GM06990 (cell line): ENCODE measurements at regions not wholly inside any gene's neighbourhood (a gene's known extent, or its start where the extent isn't known, plus 50 kb on each side); places are given as distances from the start of the nearest gene placed in this dataset.

Experiments used
- DNase-seq: peaks from one replicate; pipeline ENCODE4 v3.0.0-alpha.2; 2011; ENCODE audit not compliant: insufficient read length; ENCODE audit errors: extremely low read depth
- H3K27me3 ChIP-seq: replicated peaks from 2 replicates; pipeline ENCODE4 v1.6.0; 2011; ENCODE audit warnings: low read length; ENCODE audit not compliant: control insufficient read depth, insufficient read depth
- H3K36me3 ChIP-seq: 2 replicates; pipeline ENCODE4 v1.5.1; 2011; ENCODE audit warnings: low read length; ENCODE audit not compliant: control insufficient read depth, insufficient read depth
- H3K4me3 ChIP-seq: replicated peaks from 2 replicates; pipeline ENCODE4 v1.5.1; 2011; ENCODE audit warnings: low read depth, mild to moderate bottlenecking, control low read depth, low read length
- TF ChIP-seq, protein P1 (sequence below): IDR thresholded peaks from 2 replicates; pipeline ENCODE4 v1.5.1; 2011; ENCODE audit warnings: low read length, control low read depth, mild to moderate bottlenecking, inconsistent platforms; ENCODE audit not compliant: insufficient read depth, poor library complexity, severe bottlenecking

GRCh38 chr21:16370186-16370585 is 640.4 kb downstream of the USP25 start:
- DNase-seq = no peak
- TF ChIP-seq, protein P1, sequence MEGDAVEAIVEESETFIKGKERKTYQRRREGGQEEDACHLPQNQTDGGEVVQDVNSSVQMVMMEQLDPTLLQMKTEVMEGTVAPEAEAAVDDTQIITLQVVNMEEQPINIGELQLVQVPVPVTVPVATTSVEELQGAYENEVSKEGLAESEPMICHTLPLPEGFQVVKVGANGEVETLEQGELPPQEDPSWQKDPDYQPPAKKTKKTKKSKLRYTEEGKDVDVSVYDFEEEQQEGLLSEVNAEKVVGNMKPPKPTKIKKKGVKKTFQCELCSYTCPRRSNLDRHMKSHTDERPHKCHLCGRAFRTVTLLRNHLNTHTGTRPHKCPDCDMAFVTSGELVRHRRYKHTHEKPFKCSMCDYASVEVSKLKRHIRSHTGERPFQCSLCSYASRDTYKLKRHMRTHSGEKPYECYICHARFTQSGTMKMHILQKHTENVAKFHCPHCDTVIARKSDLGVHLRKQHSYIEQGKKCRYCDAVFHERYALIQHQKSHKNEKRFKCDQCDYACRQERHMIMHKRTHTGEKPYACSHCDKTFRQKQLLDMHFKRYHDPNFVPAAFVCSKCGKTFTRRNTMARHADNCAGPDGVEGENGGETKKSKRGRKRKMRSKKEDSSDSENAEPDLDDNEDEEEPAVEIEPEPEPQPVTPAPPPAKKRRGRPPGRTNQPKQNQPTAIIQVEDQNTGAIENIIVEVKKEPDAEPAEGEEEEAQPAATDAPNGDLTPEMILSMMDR = no peak
- no peaks in the 10 kb centered on the region for H3K36me3 ChIP-seq

DNA sequence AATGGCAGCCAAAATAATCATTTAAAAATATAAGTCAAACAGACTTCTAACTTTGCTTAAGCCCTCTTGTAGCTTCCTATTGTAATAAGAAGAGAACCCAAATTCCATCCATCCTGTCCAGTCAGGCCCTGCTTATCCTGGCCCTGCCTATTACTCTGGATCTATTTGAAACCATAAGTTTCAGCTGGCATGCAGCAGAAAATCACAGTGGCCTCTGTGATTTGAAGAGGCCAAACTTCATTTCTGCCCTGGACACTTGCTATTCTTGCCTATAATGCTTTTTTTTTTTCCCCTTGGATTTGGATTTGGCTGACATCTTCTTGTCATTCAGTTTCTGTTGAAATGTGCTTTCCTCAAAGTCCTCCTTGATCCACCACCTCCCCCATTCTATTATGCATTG is 642.8 kb downstream of the USP25 start:
- no peak for DNase-seq
- no peak overlapping the region for H3K4me3 ChIP-seq
- no peaks in the 10 kb centered on the region for H3K27me3 ChIP-seq
- TF ChIP-seq, protein P1 = no peak
- no peaks in the 10 kb centered on the region for H3K36me3 ChIP-seq

More at GRCh38 chr21:16370186-16370585, 640.4 kb downstream of the USP25 start:
- H3K4me3 ChIP-seq = no peak overlapping the region
- H3K27me3 ChIP-seq = no peaks in the 10 kb centered on the region

GRCh38 chr21:16376673-16377072 is 646.9 kb downstream of the USP25 start:
- no peaks in the 10 kb centered on the region for H3K36me3 ChIP-seq
- no peaks in the 10 kb centered on the region for H3K27me3 ChIP-seq
- TF ChIP-seq, protein P1 = no peak
- no peak for DNase-seq
- no peak overlapping the region for H3K4me3 ChIP-seq

- no peaks in the 10 kb centered on the region for H3K36me3 ChIP-seq
- TF ChIP-seq, protein P1 = no peak
- DNase-seq = no peak
- no peaks in the 10 kb centered on the region for H3K27me3 ChIP-seq
- H3K4me3 ChIP-seq = no peak overlapping the region
Measured at GRCh38 chr21:16377120-16377658, 647.4 kb downstream of the USP25 start.

GRCh38 chr21:16377857-16378256 is 648.1 kb downstream of the USP25 start:
- Histone ChIP-seq H3K4me3 (no peak overlapping the region), H3K36me3 (no peaks in the 10 kb centered on the region), H3K27me3 (no peaks in the 10 kb centered on the region)
- DNase-seq = no peak
- TF ChIP-seq, protein P1 = no peak

GRCh38 chr21:16378525-16378924 is 648.7 kb downstream of the USP25 start:
- Histone ChIP-seq H3K4me3 (no peak overlapping the region), H3K36me3 (no peaks in the 10 kb centered on the region), H3K27me3 (no peaks in the 10 kb centered on the region)
- TF ChIP-seq, protein P1 = no peak
- no peak for DNase-seq
